Duodenal mucosa (tissue), 2 donors: ENCODE measurements at regions not wholly inside any gene's neighbourhood (a gene's known extent, or its start where the extent isn't known, plus 50 kb on each side); places are given as distances from the start of the nearest gene placed in this dataset.

Experiments used
- H3K27ac ChIP-seq: one replicate; pipeline ENCODE4 v1.7.0; 2013; ENCODE audit warnings: low read depth, low read length
- H3K27me3 ChIP-seq, 2 donors: one replicate each; pipeline ENCODE4 v1.7.0; 2013; ENCODE audit warnings: low read length in 2 of 2, control low read depth in 1 of 2; ENCODE audit not compliant: insufficient read depth in 2 of 2, control insufficient read depth in 1 of 2
- H3K36me3 ChIP-seq, 2 donors: one replicate each; pipeline ENCODE4 v1.7.0; 2013; ENCODE audit warnings: low read length in 2 of 2, control low read depth in 1 of 2; ENCODE audit not compliant: insufficient read depth in 2 of 2, control insufficient read depth in 1 of 2
- H3K4me1 ChIP-seq, 2 donors: one replicate each; pipeline ENCODE4 v1.7.0; 2013; ENCODE audit warnings: low read length in 2 of 2, control low read depth in 1 of 2; ENCODE audit not compliant: insufficient read depth in 2 of 2, control insufficient read depth in 1 of 2
- H3K4me3 ChIP-seq, 2 donors: one replicate each; pipeline ENCODE4 v1.7.0; 2013; ENCODE audit warnings: low read length in 2 of 2, low read depth in 1 of 2
- H3K9ac ChIP-seq, 2 donors: one replicate each; pipeline ENCODE4 v1.7.0; 2013; ENCODE audit warnings: low read length in 2 of 2, low read depth in 1 of 2
- H3K9me3 ChIP-seq, 2 donors: one replicate each; pipeline ENCODE4 v1.7.0; 2013; ENCODE audit warnings: low read length in 2 of 2, control low read depth in 1 of 2; ENCODE audit not compliant: control insufficient read depth in 1 of 2

DNA sequence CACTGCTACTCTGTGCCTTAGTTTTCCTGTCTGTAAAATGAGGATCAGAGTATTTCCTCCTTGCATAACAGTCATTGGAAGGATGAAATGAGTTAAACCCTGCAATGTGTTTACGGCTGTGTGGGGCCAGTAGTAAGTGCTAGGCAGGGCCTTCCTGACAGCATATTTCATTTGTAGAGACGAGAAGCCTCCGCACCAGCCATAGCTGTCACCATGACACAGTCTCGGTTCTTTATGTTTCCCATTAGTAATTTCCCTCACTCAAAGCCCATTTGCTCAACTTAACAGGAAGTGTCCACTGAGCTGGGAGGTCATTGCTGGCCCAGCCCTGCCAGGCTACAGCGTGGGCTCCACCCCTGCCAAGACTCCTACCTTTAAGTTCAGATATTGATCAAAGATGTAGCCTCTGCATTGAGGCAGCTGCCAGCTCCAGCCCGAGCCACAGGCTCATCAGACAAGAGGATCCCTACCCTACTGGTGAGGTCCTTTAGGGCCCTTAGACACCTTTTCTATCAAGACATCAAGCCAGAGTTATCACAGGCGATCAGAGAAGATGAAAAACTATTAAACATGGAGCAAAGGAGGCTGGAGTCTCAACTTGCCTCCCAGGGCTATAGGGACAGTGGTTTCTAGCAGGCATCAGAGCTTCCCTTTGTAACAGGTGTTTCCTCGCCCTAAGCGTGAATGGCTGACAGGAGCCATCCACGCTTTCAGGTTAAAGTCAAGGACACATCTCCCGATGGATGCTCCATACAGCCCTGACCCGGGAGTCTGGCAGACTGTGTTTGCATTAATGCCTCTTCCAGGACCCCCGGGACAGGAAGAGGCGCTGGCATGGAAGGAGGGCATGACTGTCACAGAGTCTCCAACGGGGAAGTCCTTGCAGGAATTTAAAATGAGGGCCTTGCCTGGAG, 251.7 kb downstream of the NDUFA10 start:
- Histone ChIP-seq H3K4me1 (no peaks in the 10 kb centered on the region), H3K4me3 (no peak overlapping the region), H3K27ac (no peak overlapping the region), H3K9me3 (peaks cover 5 to 9% of the 10 kb centered on the region in 2 donors), H3K36me3 (no peaks in the 10 kb centered on the region), H3K27me3 (peaks cover 0 to 2% of the 10 kb centered on the region in 2 donors), H3K9ac (no peak overlapping the region)

DNA sequence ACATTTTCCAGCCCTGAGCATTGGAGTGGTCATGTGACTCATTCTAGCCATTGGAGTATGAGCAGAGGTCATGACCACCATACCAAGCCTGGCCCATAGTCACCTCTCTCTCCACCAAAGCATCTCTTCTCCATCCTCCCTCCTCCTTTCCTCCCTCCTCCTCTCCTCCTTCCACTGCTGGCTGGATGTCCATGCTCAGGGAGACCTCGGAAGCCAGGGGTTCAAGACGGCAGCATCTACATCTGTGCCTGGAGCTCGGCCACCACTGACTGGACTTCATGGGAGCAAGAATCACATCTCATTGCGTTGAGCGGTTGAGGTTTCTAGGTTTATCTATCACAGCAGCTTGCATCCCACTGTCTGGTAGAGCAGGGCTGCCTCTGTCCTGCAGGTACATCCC, 252.4 kb downstream of the NDUFA10 start:
- Histone ChIP-seq H3K4me1 (no peaks in the 10 kb centered on the region), H3K9ac (no peak overlapping the region), H3K36me3 (no peaks in the 10 kb centered on the region), H3K4me3 (no peak overlapping the region), H3K9me3 (peaks cover 5 to 9% of the 10 kb centered on the region in 2 donors), H3K27ac (no peak overlapping the region), H3K27me3 (peaks cover 0 to 2% of the 10 kb centered on the region in 2 donors)

DNA sequence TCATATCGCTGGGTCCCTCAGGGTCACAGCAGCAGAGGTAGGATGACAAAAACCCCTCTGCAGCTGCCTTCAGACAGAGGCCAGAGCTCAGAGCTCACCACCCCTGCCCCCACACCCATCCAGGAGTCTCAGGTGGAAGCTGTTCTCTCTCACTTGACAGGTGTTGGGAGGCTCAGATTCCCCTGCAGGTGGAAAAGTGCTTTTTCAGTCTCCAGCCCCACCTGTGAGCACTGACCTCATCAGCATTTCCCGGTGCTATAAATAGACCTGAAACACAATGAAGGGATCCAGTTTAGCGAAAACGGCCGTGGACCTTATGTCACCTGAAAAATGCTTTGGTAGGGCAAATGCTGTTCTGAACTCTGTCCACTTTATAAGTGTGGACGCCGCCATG, 254.9 kb downstream of the NDUFA10 start:
- Histone ChIP-seq H3K27me3 (no peaks in the 10 kb centered on the region), H3K4me3 (no peak overlapping the region), H3K9me3 (peaks cover 5 to 9% of the 10 kb centered on the region in 2 donors)

GRCh38 chr2:239769554-239770245, 255.4 kb downstream of the NDUFA10 start:
- peaks cover 5 to 9% of the 10 kb centered on the region in 2 donors for H3K9me3 ChIP-seq
- no peaks in the 10 kb centered on the region for H3K4me1 ChIP-seq
- H3K27me3 ChIP-seq, result no peaks in the 10 kb centered on the region
- H3K9ac ChIP-seq, result no peak overlapping the region
- H3K36me3 ChIP-seq, result no peaks in the 10 kb centered on the region
- no peak overlapping the region for H3K4me3 ChIP-seq
- no peak overlapping the region for H3K27ac ChIP-seq

More for the DNA sequence above, 254.9 kb downstream of the NDUFA10 start:
- no peak overlapping the region for H3K27ac ChIP-seq
- no peak overlapping the region for H3K9ac ChIP-seq
- H3K36me3 ChIP-seq, result no peaks in the 10 kb centered on the region
- no peaks in the 10 kb centered on the region for H3K4me1 ChIP-seq

- H3K9ac ChIP-seq, result no peak overlapping the region
- H3K27ac ChIP-seq, result no peak overlapping the region
- peaks cover 5 to 9% of the 10 kb centered on the region in 2 donors for H3K9me3 ChIP-seq
- H3K4me1 ChIP-seq, result no peaks in the 10 kb centered on the region
- H3K4me3 ChIP-seq, result no peak overlapping the region
- no peaks in the 10 kb centered on the region for H3K36me3 ChIP-seq
- H3K27me3 ChIP-seq, result no peaks in the 10 kb centered on the region
Measured at GRCh38 chr2:239768907-239769553, 256.1 kb downstream of the NDUFA10 start.

DNA sequence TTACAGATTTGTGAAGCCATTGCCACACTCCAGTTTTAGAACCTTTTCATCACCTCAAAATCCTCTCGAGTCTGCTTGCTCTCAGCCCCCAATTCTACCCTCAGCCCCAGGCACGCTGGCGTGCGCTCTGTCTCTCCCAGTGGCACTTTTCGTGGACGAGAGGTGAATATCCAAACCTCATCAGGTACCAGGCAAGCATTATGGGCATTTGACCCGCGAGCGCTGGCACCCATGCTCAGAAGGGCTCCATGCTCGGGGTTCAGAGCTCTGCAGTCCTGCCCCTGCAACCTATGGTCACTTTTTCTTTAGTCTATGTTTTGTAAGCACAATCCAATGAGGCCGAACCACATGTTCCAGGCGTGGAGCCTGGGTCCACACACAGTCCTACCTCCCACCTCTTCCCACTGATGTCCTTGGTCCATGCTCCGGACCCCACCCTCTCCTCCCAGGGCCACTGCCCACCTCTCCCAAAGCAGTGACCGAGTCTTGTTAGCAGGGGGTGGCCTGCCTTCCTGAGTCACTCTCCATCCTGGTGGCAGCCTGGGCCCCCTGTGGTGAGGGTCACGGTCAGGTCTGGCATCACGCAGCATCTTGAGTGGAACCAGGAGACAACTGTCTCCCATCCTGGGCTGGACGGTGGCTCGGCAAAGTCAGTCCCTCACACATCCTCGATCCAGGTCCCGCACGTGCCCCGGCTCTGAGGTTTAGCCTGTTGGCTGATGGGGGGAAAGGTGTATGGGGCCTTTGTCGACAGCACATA, 256.9 kb downstream of the NDUFA10 start:
- no peak overlapping the region for H3K9ac ChIP-seq
- no peak overlapping the region for H3K4me3 ChIP-seq
- H3K27me3 ChIP-seq, result no peaks in the 10 kb centered on the region
- H3K27ac ChIP-seq, result no peak overlapping the region
- H3K9me3 ChIP-seq, result peaks cover 5 to 9% of the 10 kb centered on the region in 2 donors
- no peaks in the 10 kb centered on the region for H3K4me1 ChIP-seq
- no peaks in the 10 kb centered on the region for H3K36me3 ChIP-seq

DNA sequence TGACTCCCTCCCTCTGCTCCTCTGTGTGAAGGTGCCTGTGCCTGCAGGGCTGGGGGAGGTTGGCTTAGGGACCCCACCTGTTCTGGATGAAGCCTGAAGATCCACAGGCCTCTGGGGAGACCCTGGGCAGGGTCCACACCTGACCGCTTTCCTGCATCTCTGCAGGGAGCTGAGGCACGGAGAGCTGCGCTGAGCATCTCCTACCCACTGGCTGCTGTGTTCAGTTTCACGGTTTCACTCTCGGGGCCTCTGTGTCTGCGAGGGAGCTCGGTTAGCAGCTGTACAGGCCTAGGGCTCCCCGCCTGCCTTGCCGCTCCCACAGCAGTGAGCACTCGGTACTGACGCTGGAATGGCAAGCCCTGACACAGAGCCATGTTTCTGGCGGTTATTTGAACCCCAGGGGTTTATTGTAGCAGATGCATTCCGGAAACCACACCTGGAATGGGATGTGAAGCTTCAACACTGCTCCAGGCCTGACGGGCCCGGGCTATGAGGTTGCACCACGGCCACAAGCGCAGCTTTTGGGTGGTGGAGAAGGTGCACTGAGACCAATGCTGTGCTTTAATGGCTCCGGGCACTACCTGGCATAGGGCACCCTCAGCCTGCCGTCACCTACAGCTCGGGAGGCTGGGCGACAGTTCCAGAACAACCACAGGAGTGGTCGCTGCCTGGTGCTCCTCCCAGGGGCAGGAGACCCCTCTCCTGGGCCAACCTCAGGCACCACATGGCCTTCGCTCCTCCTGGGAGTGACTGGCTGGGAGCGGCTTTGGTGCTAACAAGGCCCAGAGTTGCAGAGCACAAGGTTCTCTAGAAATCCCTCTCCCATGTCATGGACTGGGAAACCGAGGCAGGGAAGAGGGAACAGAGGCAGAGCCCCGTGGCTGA, 257.9 kb downstream of the NDUFA10 start:
- peaks cover 5% of the 10 kb centered on the region in 2 donors for H3K9me3 ChIP-seq
- no peaks in the 10 kb centered on the region for H3K27me3 ChIP-seq
- no peak overlapping the region for H3K9ac ChIP-seq
- H3K27ac ChIP-seq, result no peak overlapping the region
- H3K36me3 ChIP-seq, result no peaks in the 10 kb centered on the region
- no peak overlapping the region for H3K4me3 ChIP-seq
- H3K4me1 ChIP-seq, result no peaks in the 10 kb centered on the region

- H3K36me3 ChIP-seq, result no peaks in the 10 kb centered on the region
- H3K27ac ChIP-seq, result no peak overlapping the region
- H3K9me3 ChIP-seq, result peaks cover 0 to under 1% of the 10 kb centered on the region in 2 donors
- H3K9ac ChIP-seq, result no peak overlapping the region
- H3K4me3 ChIP-seq, result no peak overlapping the region
- no peaks in the 10 kb centered on the region for H3K27me3 ChIP-seq
- no peaks in the 10 kb centered on the region for H3K4me1 ChIP-seq
Measured at GRCh38 chr2:239765911-239766310, 259.2 kb downstream of the NDUFA10 start.
